Stimulated activated CD8-positive, alpha-beta memory T cell treated with anti-CD3 and anti-CD28 coated beads, Interleukin-15, amount 100 ng/mL, for 4 hours (primary cell): ENCODE measurements at regions not wholly inside any gene's neighbourhood (a gene's known extent, or its start where the extent isn't known, plus 50 kb on each side); places are given as distances from the start of the nearest gene placed in this dataset.

Experiments
- DNase-seq, 2 donors: peaks; one replicate each; pipeline ENCODE4 v3.0.0-alpha.2; 2020; ENCODE audit warnings: low read depth in 2 of 2

DNA sequence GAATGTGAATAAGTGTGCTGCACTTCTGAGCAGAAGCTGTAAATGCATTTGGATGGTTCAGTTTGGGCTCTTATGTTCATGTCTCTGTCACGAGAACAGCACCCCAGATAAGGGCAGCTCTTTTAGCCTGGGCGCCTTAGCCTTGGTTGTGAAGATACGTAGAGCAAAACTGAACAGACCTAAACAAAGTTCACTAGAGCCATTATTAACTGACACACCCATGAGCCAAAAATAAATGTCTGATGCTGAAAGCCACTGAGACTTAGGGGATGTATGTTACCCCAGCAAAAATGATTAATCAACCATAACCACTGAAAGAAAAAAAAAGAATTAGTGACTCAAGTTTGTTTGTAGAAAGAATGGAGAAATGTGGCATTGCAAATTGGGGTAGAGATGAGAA is 343.4 kb downstream of the BCAT1 start:
- no peak for DNase-seq

- no peak for DNase-seq
These were observed 345.5 kb downstream of the BCAT1 start for GRCh38 chr12:24603371-24603770.

DNA sequence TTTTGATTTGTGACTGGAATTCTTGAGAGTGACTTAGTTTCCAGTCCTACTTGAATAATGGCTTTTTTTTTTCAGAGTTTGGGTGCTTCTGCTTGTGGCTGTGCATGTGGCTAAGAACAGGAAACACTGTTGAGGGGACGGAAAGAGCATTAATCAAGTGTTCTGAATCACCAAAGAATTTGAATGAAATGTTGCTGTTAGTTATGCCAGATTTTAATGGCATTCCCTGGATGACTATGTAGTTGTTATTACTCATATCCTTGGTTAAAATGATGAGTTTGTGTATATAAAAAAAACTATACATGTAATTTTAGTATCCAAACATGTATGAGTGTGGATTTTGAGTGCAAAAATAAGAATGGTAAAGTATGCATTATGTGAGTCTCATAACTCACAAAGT is 347.9 kb downstream of the BCAT1 start:
- DNase-seq: no peak

DNA sequence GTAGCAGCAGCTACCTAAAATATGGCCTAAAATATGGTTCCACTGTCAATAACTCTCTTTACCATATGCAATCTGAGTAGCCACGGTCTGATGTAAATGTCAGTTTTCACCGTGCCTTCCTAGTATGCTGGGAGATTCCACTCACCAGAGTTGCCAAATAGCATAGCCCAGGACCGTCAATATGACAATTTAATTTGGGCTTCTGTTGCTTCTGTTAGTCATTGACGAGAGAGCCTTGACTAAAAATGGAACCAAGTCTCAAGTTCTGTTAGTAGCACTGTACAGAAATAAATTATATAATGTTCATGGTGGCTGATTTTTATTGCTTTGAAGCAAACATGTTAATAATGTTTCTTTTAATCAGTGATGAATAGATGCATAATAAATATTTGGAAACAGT is 348.4 kb downstream of the BCAT1 start:
- no peak for DNase-seq

GRCh38 chr12:24599736-24600135 is 349.2 kb downstream of the BCAT1 start:
- DNase-seq: no peak

DNA sequence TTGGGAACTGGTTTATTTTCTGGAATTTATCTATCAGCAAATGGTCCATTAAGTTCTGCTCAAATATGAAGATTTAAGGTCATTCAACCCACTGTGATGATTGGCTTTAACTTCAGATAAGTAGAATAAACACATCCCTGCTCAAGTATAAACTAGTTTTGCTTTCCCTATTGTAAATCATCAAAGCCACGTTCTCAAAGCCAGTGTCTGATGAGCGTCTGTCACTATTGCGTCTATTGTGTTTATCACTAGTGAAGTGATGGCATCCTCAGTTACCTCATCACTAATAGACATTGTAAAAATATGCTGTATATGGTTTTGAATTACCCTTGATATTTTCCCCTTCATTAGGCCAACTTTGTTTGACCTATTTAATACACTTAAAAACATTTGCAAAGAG is 351.3 kb downstream of the BCAT1 start:
- no peak for DNase-seq

DNA sequence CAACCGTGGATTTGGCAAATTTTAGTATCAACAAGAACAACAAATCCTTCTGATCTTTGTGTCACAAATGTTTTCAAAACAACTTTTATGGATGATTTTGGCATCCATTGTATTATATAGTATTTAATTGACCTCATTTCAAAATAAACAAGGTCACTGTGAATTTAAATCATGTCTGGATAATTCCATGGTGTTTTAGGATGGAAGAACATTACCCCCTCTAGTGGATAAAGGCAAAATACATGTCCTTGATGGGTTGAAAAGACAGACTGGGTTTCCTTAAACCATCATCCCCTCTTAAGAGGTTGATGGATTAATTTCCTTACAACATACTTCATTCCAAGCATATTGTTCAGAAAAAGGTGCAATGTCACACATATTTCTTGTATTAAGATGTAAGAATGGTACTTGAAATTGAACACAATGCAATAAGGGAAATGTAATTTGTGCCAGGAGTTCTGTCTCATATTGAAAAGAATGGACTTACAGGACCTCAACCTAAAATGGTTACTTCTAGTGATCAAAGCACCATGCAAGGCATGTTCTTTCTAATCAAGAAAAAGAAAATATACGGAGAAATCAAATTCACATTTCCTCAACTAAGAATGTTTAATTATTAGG is 352.0 kb downstream of the BCAT1 start:
- DNase-seq: no peak

DNA sequence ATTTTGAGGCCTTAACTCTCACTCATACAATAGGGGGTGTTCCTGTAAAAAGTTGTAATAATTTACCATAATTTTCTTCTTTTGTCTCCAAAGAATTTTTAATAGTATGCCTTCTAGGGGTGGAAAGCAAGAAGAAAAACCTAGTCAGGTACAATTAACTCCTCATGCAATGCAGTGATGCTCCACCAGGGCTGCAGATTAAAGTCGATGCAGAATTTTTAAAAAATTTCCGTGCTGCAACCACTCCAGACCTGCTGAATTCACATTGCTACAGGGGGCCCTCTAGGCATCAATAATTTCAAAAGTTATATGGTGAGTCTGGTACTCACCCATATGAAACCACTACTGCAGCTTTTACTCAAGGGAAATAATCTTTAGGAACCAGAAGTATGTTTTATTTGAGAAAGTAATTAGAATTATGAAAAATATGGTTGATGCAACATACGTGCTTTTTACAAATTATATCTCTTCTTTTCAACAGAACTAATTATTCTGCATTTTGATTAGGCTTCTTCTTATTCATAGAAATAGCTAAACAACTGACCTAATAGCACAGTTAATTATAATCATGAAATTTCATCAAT is 353.2 kb downstream of the BCAT1 start:
- DNase-seq: no peak

- DNase-seq: no peak
These were observed 357.0 kb downstream of the BCAT1 start for GRCh38 chr12:24591715-24592440.

DNA sequence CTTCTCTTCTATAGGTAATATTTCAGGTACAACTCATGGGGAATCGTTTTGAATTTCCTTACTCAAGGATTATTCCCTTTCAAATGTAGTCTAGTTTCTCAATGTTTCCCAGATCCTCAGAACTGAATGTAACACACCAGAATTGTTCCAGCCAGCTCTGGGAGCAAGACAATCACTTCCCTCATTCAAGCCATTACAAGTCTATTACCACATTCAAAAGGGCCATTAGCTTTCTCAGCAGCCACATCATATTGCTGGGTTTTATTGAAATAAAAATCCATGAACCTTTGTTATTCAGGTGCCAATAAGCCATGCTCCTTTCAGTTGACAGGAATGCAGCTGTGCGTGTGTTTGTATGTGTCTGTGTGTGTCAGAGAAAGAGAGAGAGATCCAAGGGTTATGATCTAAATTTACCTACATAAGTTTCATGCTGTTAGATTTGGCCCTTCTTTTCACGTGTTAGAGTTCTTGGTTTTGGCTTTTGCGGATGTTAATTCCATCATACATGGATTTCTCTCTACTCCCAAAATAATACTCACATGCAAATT is 357.7 kb downstream of the BCAT1 start:
- no peak for DNase-seq

- no peak for DNase-seq
These were observed 362.6 kb downstream of the BCAT1 start for GRCh38 chr12:24586293-24586692.

DNA sequence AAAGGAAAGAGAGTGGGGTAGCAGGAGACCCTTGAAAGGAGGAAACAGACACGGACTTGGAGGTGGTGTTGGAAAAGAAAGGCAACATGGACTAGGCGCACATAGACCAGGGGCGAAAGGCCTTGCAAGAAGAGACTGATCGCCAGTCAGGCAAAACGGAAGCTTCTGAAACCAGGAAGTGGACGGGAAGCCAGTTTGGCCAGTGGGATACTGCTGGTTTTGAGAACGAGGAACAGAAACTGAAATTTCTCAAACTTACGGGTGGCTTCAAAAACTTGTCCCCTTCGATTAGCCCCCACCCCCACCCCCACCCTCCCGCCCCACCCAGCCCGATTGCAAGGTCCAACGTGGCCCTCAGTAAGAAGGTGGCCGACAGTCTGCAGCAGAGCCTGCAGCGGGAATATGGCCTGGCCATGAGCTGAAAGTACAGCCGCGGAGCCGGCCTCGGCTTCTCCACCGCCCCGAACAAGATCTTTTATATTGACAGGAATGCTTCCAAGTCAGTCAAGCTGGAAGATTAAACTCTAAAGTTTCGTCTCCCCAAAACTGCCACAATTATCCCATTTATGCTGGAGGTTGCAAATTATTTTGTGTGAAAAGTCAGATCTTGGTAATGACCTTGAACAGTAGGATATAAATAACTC is 364.7 kb downstream of the BCAT1 start:
- no peak for DNase-seq

GRCh38 chr12:24582954-24583601 is 365.8 kb downstream of the BCAT1 start:
- no peak for DNase-seq

DNA sequence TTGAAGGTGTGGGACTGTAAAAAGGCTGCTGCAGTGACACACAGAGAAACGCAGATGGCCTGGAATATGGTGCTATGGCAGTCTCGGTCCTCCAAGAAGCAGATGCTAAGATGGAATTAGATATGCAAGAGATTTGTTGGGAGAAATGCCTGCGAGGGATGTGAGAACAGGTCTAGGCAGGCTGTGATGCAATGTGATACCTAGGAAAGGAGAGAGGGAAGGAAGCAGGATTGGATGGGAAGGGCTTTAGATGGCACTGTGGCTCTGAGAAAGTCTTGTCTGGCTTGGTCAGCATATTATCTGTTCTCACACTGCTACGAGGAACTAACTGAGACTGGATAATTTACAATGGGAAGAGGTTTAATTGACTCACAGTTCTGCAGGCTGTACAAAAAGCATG is 374.4 kb downstream of the BCAT1 start:
- DNase-seq: no peak

GRCh38 chr12:24573621-24574020 is 375.3 kb downstream of the BCAT1 start:
- no peak for DNase-seq

DNA sequence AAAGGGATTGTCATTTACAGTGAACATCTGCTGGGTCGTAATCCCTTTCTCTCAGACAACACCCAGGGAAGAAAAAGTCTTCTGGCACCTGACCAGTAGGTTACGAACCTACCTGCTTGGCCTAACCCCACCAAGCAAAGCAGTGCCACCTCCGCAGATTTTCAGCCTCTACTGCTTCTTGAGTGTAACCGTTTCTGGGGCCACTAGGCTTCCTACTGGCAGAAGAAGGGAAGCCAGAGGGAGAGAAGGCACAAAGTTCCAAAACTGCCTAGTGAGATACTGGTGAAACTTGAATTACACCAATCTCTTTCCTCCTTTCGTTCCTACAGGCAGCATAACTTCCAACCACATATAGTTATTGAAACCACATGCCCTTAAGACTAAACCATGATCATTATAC is 383.6 kb downstream of the BCAT1 start:
- no peak for DNase-seq

GRCh38 chr12:24562771-24563431 is 386.0 kb downstream of the BCAT1 start:
- no peak for DNase-seq

GRCh38 chr12:24561882-24562770 is 386.8 kb downstream of the BCAT1 start:
- no peak for DNase-seq

DNA sequence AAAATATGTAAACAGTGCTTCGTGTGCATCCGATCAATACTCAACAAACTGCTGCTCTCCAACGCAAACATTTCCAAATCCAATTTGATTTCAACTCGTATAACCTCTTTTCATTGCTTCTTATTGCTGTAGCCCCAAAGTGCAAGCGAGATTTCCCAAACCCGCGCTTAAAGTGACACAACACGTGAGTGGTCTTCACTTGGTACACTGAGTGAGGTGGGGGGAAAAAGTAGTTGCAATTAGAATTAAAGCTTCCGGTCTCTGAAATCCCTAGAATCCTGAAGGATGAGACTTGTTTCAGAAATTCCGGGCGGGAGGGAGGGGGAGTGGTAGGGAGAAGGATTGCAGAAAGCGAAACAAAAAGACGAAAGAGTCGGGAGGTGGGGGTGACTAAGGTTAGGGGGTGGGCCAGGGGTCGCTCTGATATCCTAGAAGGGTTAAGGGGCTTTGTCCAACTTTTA is 387.5 kb downstream of the BCAT1 start:
- no peak for DNase-seq

DNA sequence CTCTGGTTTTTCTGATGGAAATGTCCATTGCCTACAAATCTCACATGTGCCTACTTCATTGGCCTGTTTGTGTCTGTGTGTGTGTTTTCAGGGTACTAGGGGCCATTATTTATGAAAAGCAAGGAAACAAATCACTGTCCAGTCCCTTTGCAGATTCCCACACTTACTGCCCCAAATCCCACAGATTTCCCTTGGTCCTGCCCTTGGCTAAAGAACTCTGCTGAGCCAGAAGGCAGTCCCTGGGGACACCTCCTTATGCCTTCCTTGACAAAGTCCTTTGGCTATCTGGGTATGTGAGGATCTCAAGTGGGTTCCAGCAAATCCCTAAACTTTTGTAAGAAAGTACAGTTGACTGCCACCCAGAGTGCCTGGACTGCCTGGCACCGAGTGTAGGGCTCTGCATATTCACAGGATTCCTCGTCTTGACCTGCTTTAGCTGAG is 388.1 kb downstream of the BCAT1 start:
- DNase-seq: no peak
